PC-3 (cell line): ENCODE measurements at regions not wholly inside any gene's neighbourhood (a gene's known extent, or its start where the extent isn't known, plus 50 kb on each side); places are given as distances from the start of the nearest gene placed in this dataset.

Source experiments
- ATAC-seq: fragments of 200-7000 bp; cut with Tn5 transposase; 2 replicates; pipeline ENCODE4 v1.9.1; 2020; ENCODE audit warnings: mild to moderate bottlenecking, moderate library complexity
- BruUV-seq: library from RNA; stranded (reverse); fragments of 400-500 nt; replicated peaks from 2 replicates; lab custom pipeline; 2021; lab: Mats Ljungman, UMichigan
- CTCF ChIA-PET: fragments of 300-600 bp; sonication (Branson Sonifier 250); formaldehyde crosslinking; loops from one replicate; lab custom pipeline; 2022; ENCODE audit warnings: antibody characterized with exemption; lab: Charles Lee
- POLR2A ChIA-PET: fragments of 300-600 bp; sonication (Branson Sonifier 250); formaldehyde crosslinking; loops from one replicate; lab custom pipeline; 2022; ENCODE audit warnings: antibody characterized with exemption; ENCODE audit not compliant: unreplicated experiment; lab: Charles Lee
- DNase-seq: peaks from one replicate; pipeline ENCODE4 v3.0.0-alpha.2; 2015
- H2AFZ ChIP-seq: fragments of 300-600 bp; sonication (generic); 2 replicates; pipeline ENCODE4 v1.6.0; 2016; ENCODE audit warnings: antibody characterized with exemption, low read length
- H3F3A ChIP-seq: fragments of 300-600 bp; sonication (generic); one replicate; pipeline ENCODE4 v1.6.0; 2017; ENCODE audit warnings: antibody characterized with exemption, low read length, control low read depth, mild to moderate bottlenecking; ENCODE audit not compliant: unreplicated experiment
- H3K27ac ChIP-seq: fragments of 300-600 bp; sonication (generic); 2 replicates; pipeline ENCODE4 v1.5.1; 2016; ENCODE audit warnings: mild to moderate bottlenecking, low read length
- H3K27me3 ChIP-seq: fragments of 300-600 bp; sonication (generic); 2 replicates; pipeline ENCODE4 v1.6.1; 2016; ENCODE audit warnings: low read length, mixed read lengths
- H3K36me3 ChIP-seq: fragments of 300-600 bp; sonication (generic); 2 replicates; pipeline ENCODE4 v1.6.1; 2016; ENCODE audit warnings: low read depth, mixed run types, low read length, mixed read lengths
- H3K4me1 ChIP-seq: fragments of 300-600 bp; sonication (generic); 2 replicates; pipeline ENCODE4 v1.5.1; 2016; ENCODE audit warnings: low read length; ENCODE audit not compliant: insufficient read depth
- H3K4me2 ChIP-seq: fragments of 300-600 bp; sonication (generic); 2 replicates; pipeline ENCODE4 v1.6.0; 2016; ENCODE audit warnings: low read length
- H3K4me3 ChIP-seq: fragments of 300-600 bp; sonication (generic); 2 replicates; pipeline ENCODE4 v1.5.1; 2016; ENCODE audit warnings: mild to moderate bottlenecking, low read length, mixed read lengths
- H3K79me2 ChIP-seq: fragments of 300-600 bp; sonication (generic); 2 replicates; pipeline ENCODE4 v1.6.1; 2017; ENCODE audit warnings: low read length, mixed read lengths
- H3K9ac ChIP-seq: fragments of 300-600 bp; sonication (generic); 2 replicates; pipeline ENCODE4 v1.6.0; 2016; ENCODE audit warnings: mild to moderate bottlenecking, low read length
- H3K9me2 ChIP-seq: fragments of 300-600 bp; sonication (generic); replicated peaks from 2 replicates; pipeline ENCODE4 v1.6.1; 2016; ENCODE audit warnings: mixed run types, low read length, mixed read lengths
- H3K9me3 ChIP-seq: fragments of 300-600 bp; sonication (generic); 2 replicates; pipeline ENCODE4 v1.6.1; 2016; ENCODE audit warnings: low read length, mixed read lengths
- H4K20me1 ChIP-seq: fragments of 300-600 bp; sonication (generic); 2 replicates; pipeline ENCODE4 v1.6.1; 2016; ENCODE audit warnings: low read length, mixed read lengths
- CTCF ChIP-seq: fragments of 300-600 bp; sonication (generic); conservative IDR thresholded peaks from 2 replicates; pipeline ENCODE4 v1.5.1; 2017; ENCODE audit warnings: antibody characterized with exemption, low read depth, mild to moderate bottlenecking, low read length
- EZH2 ChIP-seq: fragments of 300-600 bp; sonication (generic); IDR thresholded peaks from one replicate; pipeline ENCODE4 v1.6.1; 2017; ENCODE audit warnings: antibody characterized with exemption, mild to moderate bottlenecking, low read length; ENCODE audit not compliant: unreplicated experiment
- EZH2phosphoT487 ChIP-seq: fragments of 300-600 bp; sonication (generic); IDR thresholded peaks from 2 replicates; pipeline ENCODE4 v1.6.1; 2018; ENCODE audit warnings: mild to moderate bottlenecking, antibody characterized with exemption, low read length, borderline replicate concordance
- intact Hi-C: fragments of 100-400 bp; cut with micrococcal nuclease; formaldehyde crosslinking; loops from 2 replicates; pipeline ENCODE4 v1.9.0; 2023

- DNase-seq (no peak), ATAC-seq (no peak)
- no TSS peak for BruUV-seq
- H3K4me3 ChIP-seq, result no peak overlapping the region
- no peak overlapping the region for H2AFZ ChIP-seq
- H3K9ac ChIP-seq, result no peak overlapping the region
- no peaks in the 10 kb centered on the region for H3K79me2 ChIP-seq
- no peaks in the 10 kb centered on the region for H3K4me1 ChIP-seq
- ChIA-PET POLR2A (no interaction called here), CTCF (no interaction called here)
- no peaks in the 10 kb centered on the region for H3K9me3 ChIP-seq
- no peaks in the 10 kb centered on the region for H3K36me3 ChIP-seq
- H3F3A ChIP-seq, result no peaks in the 10 kb centered on the region
- intact Hi-C loops, result no loop called here
- H3K4me2 ChIP-seq, result no peak overlapping the region
- H3K27ac ChIP-seq, result no peak overlapping the region
- no peaks in the 10 kb centered on the region for H4K20me1 ChIP-seq
- TF ChIP-seq EZH2, result no peak
- TF ChIP-seq CTCF, result no peak
- no peak for TF ChIP-seq EZH2phosphoT487
- H3K9me2 ChIP-seq, result no peaks in the 10 kb centered on the region
- H3K27me3 ChIP-seq, result no peaks in the 10 kb centered on the region
Observed at GRCh38 chr4:130659320-130659719, 1563.4 kb downstream of the C4orf33 start.

GRCh38 chr4:130668859-130669258, 1572.9 kb downstream of the C4orf33 start:
- TF ChIP-seq EZH2 (no peak), CTCF (no peak), EZH2phosphoT487 (no peak)
- no peak overlapping the region for H3K4me2 ChIP-seq
- no peaks in the 10 kb centered on the region for H4K20me1 ChIP-seq
- H3K27ac ChIP-seq, result no peak overlapping the region
- intact Hi-C loops, result no loop called here
- no peak for ATAC-seq
- DNase-seq, result no peak
- H2AFZ ChIP-seq, result no peak overlapping the region
- no TSS peak for BruUV-seq
- H3K79me2 ChIP-seq, result no peaks in the 10 kb centered on the region
- H3K4me3 ChIP-seq, result no peak overlapping the region
- no peaks in the 10 kb centered on the region for H3K36me3 ChIP-seq
- H3F3A ChIP-seq, result no peaks in the 10 kb centered on the region
- no peaks in the 10 kb centered on the region for H3K9me3 ChIP-seq
- no peaks in the 10 kb centered on the region for H3K27me3 ChIP-seq
- POLR2A ChIA-PET, result no interaction called here
- no peaks in the 10 kb centered on the region for H3K4me1 ChIP-seq
- CTCF ChIA-PET, result no interaction called here
- no peaks in the 10 kb centered on the region for H3K9me2 ChIP-seq
- H3K9ac ChIP-seq, result no peak overlapping the region

GRCh38 chr4:130675266-130675665, 1579.3 kb downstream of the C4orf33 start:
- H3K4me1 ChIP-seq, result no peaks in the 10 kb centered on the region
- no peaks in the 10 kb centered on the region for H3K9me2 ChIP-seq
- TF ChIP-seq EZH2phosphoT487 (no peak), CTCF (no peak), EZH2 (no peak)
- intact Hi-C loops, result no loop called here
- no peaks in the 10 kb centered on the region for H3K27me3 ChIP-seq
- ATAC-seq (no peak), DNase-seq (no peak)
- H3K79me2 ChIP-seq, result no peaks in the 10 kb centered on the region
- no peaks in the 10 kb centered on the region for H3K36me3 ChIP-seq
- no peak overlapping the region for H2AFZ ChIP-seq
- H3K4me3 ChIP-seq, result no peak overlapping the region
- no peaks in the 10 kb centered on the region for H3F3A ChIP-seq
- H3K9me3 ChIP-seq, result no peaks in the 10 kb centered on the region
- H4K20me1 ChIP-seq, result no peaks in the 10 kb centered on the region
- H3K9ac ChIP-seq, result no peak overlapping the region
- H3K4me2 ChIP-seq, result no peak overlapping the region
- no peak overlapping the region for H3K27ac ChIP-seq
- POLR2A ChIA-PET, result interaction anchor here (0.6 kb wide), 1 partner anchor 240 kb away, joined by 3 read pairs; no protein-coding TSS in a partner anchor
- CTCF ChIA-PET, result no interaction called here
- no TSS peak for BruUV-seq
